EH (cell line): ENCODE measurements at regions not wholly inside any gene's neighbourhood (a gene's known extent, or its start where the extent isn't known, plus 50 kb on each side); places are given as distances from the start of the nearest gene placed in this dataset.

Source experiments
- DNase-seq: peaks from one replicate; pipeline ENCODE4 v3.0.0-alpha.2; 2015; ENCODE audit warnings: low read depth

- no peak for DNase-seq
Observed at GRCh38 chr15:46315434-46315833, 680.6 kb downstream of the SQOR start.

GRCh38 chr15:46316024-46316423 lies 681.2 kb downstream of the SQOR start:
- DNase-seq, result no peak

GRCh38 chr15:46317029-46317428 lies 682.2 kb downstream of the SQOR start:
- DNase-seq, result no peak

- no peak for DNase-seq
Observed at GRCh38 chr15:46322753-46323152, 687.9 kb downstream of the SQOR start.

GRCh38 chr15:46326173-46326572 lies 691.3 kb downstream of the SQOR start:
- no peak for DNase-seq

- DNase-seq, result no peak
Observed at GRCh38 chr15:46328821-46329220, 694.0 kb downstream of the SQOR start.

GRCh38 chr15:46329876-46330275 lies 695.0 kb downstream of the SQOR start:
- DNase-seq, result no peak

GRCh38 chr15:46331546-46331945 lies 696.7 kb downstream of the SQOR start:
- DNase-seq, result no peak

GRCh38 chr15:46343196-46343935 lies 708.5 kb downstream of the SQOR start:
- peak; percentile 4 for DNase-seq

- DNase-seq, result no peak
Observed at GRCh38 chr15:46344115-46344724, 709.4 kb downstream of the SQOR start.

GRCh38 chr15:46344915-46345314 lies 710.1 kb downstream of the SQOR start:
- DNase-seq, result no peak

GRCh38 chr15:46354443-46354842 lies 719.6 kb downstream of the SQOR start:
- DNase-seq, result no peak

GRCh38 chr15:46365572-46365971 lies 730.7 kb downstream of the SQOR start:
- peak; percentile 90 for DNase-seq

GRCh38 chr15:46366360-46367007 lies 731.7 kb downstream of the SQOR start:
- DNase-seq, result peak; percentile 26

GRCh38 chr15:46383978-46384377 lies 749.1 kb downstream of the SQOR start:
- no peak for DNase-seq

- DNase-seq, result no peak
Observed at GRCh38 chr15:46386356-46386755, 751.5 kb downstream of the SQOR start.

GRCh38 chr15:46389739-46390138 lies 754.9 kb downstream of the SQOR start:
- DNase-seq, result no peak

- no peak for DNase-seq
Observed at GRCh38 chr15:46394463-46394862, 759.6 kb downstream of the SQOR start.

GRCh38 chr15:46408312-46408711 lies 773.5 kb downstream of the SQOR start:
- DNase-seq, result no peak

GRCh38 chr15:46409841-46410301 lies 775.0 kb downstream of the SQOR start:
- no peak for DNase-seq

GRCh38 chr15:46410705-46411104 lies 775.9 kb downstream of the SQOR start:
- no peak for DNase-seq

GRCh38 chr15:46411900-46412299 lies 777.1 kb downstream of the SQOR start:
- DNase-seq, result no peak

GRCh38 chr15:46413799-46414198 lies 779.0 kb downstream of the SQOR start:
- peak; percentile 89 for DNase-seq
